ENCODE measurements at regions not wholly inside any gene's neighbourhood (a gene's known extent, or its start where the extent isn't known, plus 50 kb on each side); places are given as distances from the start of the nearest gene placed in this dataset.

- DNase-seq (ENCODE audit: low spot score), result no peak
- Histone ChIP-seq H3K4me1 (no peaks in the 10 kb centered on the region), H3K4me3 (no peak overlapping the region), H3K9me3 (no peaks in the 10 kb centered on the region), H3K27me3 (no peaks in the 10 kb centered on the region), H3K36me3 (no peaks in the 10 kb centered on the region), H3K27ac (no peak overlapping the region)
- TF ChIP-seq CTCF (IDR thresholded peaks at IDR 0.05), result no peak
Observed at GRCh38 chr5:28831042-28831441, 1792.7 kb upstream of the CDH9 start.

- no peaks in the 10 kb centered on the region for H3K4me1 ChIP-seq
- TF ChIP-seq CTCF (IDR thresholded peaks at IDR 0.05), result no peak
Observed at GRCh38 chr5:28823231-28823630, 1784.8 kb upstream of the CDH9 start.

GRCh38 chr5:28822071-28822470 is 1783.7 kb upstream of the CDH9 start:
- Histone ChIP-seq H3K36me3 (no peaks in the 10 kb centered on the region), H3K27ac (no peak overlapping the region), H3K9me3 (peaks cover 0 to 10% of the 10 kb centered on the region in 2 donors), H3K27me3 (no peaks in the 10 kb centered on the region), H3K4me1 (no peaks in the 10 kb centered on the region), H3K4me3 (no peak overlapping the region)
- TF ChIP-seq CTCF (IDR thresholded peaks at IDR 0.05), result no peak
- no peak for DNase-seq (ENCODE audit: low spot score)

More at GRCh38 chr5:28823231-28823630, 1784.8 kb upstream of the CDH9 start:
- Histone ChIP-seq H3K4me3 (no peak overlapping the region), H3K9me3 (peaks cover 0 to 10% of the 10 kb centered on the region in 2 donors), H3K27ac (no peak overlapping the region), H3K36me3 (no peaks in the 10 kb centered on the region), H3K27me3 (no peaks in the 10 kb centered on the region)
- DNase-seq (ENCODE audit: low spot score), result no peak

GRCh38 chr5:28810751-28811136 is 1772.4 kb upstream of the CDH9 start:
- Histone ChIP-seq H3K36me3 (no peaks in the 10 kb centered on the region), H3K4me1 (no peaks in the 10 kb centered on the region), H3K4me3 (no peak overlapping the region), H3K27ac (no peak overlapping the region), H3K9me3 (no peaks in the 10 kb centered on the region), H3K27me3 (no peaks in the 10 kb centered on the region)
- DNase-seq (ENCODE audit: low spot score), result no peak
- TF ChIP-seq CTCF (IDR thresholded peaks at IDR 0.05), result no peak

- Histone ChIP-seq H3K27ac (no peak overlapping the region), H3K36me3 (no peaks in the 10 kb centered on the region), H3K27me3 (no peaks in the 10 kb centered on the region), H3K9me3 (no peaks in the 10 kb centered on the region), H3K4me3 (no peak overlapping the region), H3K4me1 (no peaks in the 10 kb centered on the region)
- no peak for TF ChIP-seq CTCF (IDR thresholded peaks at IDR 0.05)
- no peak for DNase-seq (ENCODE audit: low spot score)
Observed at GRCh38 chr5:28809811-28810750, 1771.7 kb upstream of the CDH9 start.
